ENCODE measurements at regions not wholly inside any gene's neighbourhood (a gene's known extent, or its start where the extent isn't known, plus 50 kb on each side); places are given as distances from the start of the nearest gene placed in this dataset.

- Histone ChIP-seq H3K27me3 (ENCODE audit: control insufficient read depth, insufficient read depth, low read length) (no peaks in the 10 kb centered on the region), H3K27ac (ENCODE audit: low read length) (no peak overlapping the region), H3K4me1 (ENCODE audit: control insufficient read depth, low read depth, low read length) (no peaks in the 10 kb centered on the region), H3K36me3 (ENCODE audit: control insufficient read depth, low read depth, low read length) (no peaks in the 10 kb centered on the region), H3K9me3 (ENCODE audit: control insufficient read depth, low read depth, low read length) (no peaks in the 10 kb centered on the region), H3K4me3 (ENCODE audit: low read length) (no peak overlapping the region), H3K9ac (ENCODE audit: low read length) (no peak overlapping the region)
Measured at GRCh38 chr7:35315517-35315916, 61.6 kb upstream of the TBX20 start.

GRCh38 chr7:35314354-35314753 is 60.5 kb upstream of the TBX20 start:
- no peaks in the 10 kb centered on the region for H3K4me1 ChIP-seq (ENCODE audit: control insufficient read depth, low read depth, low read length)
- no peak overlapping the region for H3K4me3 ChIP-seq (ENCODE audit: low read length)
- no peaks in the 10 kb centered on the region for H3K9me3 ChIP-seq (ENCODE audit: control insufficient read depth, low read depth, low read length)
- H3K27ac ChIP-seq (ENCODE audit: low read length) = no peak overlapping the region
- no peaks in the 10 kb centered on the region for H3K27me3 ChIP-seq (ENCODE audit: control insufficient read depth, insufficient read depth, low read length)
- H3K36me3 ChIP-seq (ENCODE audit: control insufficient read depth, low read depth, low read length) = no peaks in the 10 kb centered on the region
- no peak overlapping the region for H3K9ac ChIP-seq (ENCODE audit: low read length)

GRCh38 chr7:35313575-35313974 is 59.7 kb upstream of the TBX20 start:
- Histone ChIP-seq H3K36me3 (ENCODE audit: control insufficient read depth, low read depth, low read length) (no peaks in the 10 kb centered on the region), H3K4me1 (ENCODE audit: control insufficient read depth, low read depth, low read length) (no peaks in the 10 kb centered on the region), H3K4me3 (ENCODE audit: low read length) (no peak overlapping the region), H3K9ac (ENCODE audit: low read length) (no peak overlapping the region), H3K27ac (ENCODE audit: low read length) (no peak overlapping the region), H3K27me3 (ENCODE audit: control insufficient read depth, insufficient read depth, low read length) (no peaks in the 10 kb centered on the region), H3K9me3 (ENCODE audit: control insufficient read depth, low read depth, low read length) (no peaks in the 10 kb centered on the region)
